ENCODE measurements at regions not wholly inside any gene's neighbourhood (a gene's known extent, or its start where the extent isn't known, plus 50 kb on each side); places are given as distances from the start of the nearest gene placed in this dataset.

DNA sequence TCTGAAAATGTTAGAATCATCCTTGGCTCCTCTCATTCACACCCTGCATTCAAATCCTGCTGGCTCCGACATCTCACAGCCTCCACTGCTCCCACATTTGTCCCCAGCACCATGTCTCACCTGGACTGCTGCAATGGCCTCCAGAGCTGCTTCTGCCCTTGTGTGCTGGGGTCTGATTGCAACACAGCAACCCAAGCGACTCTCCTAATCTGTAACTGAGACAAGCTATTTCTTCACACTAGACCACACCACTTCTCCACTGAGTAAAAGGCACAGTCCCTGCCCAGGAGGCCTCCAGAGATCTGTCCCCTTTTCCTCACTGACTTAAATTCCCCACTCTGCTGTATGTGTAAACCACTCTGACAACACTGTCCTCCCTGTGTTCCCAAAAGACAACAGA is 151.1 kb upstream of the TAS2R1 start:
- TF ChIP-seq EZH2 (IDR thresholded peaks at IDR 0.05; ENCODE audit: borderline replicate concordance, insufficient read depth, low read length, poor library complexity, severe bottlenecking) (no peak), POLR2AphosphoS5 (IDR thresholded peaks at IDR 0.05) (no peak), TAF1 (IDR thresholded peaks at IDR 0.05; ENCODE audit: low read depth) (no peak), RAD21 (conservative IDR thresholded peaks at IDR 0.05) (no peak)
- TF ChIP-seq, protein P1, sequence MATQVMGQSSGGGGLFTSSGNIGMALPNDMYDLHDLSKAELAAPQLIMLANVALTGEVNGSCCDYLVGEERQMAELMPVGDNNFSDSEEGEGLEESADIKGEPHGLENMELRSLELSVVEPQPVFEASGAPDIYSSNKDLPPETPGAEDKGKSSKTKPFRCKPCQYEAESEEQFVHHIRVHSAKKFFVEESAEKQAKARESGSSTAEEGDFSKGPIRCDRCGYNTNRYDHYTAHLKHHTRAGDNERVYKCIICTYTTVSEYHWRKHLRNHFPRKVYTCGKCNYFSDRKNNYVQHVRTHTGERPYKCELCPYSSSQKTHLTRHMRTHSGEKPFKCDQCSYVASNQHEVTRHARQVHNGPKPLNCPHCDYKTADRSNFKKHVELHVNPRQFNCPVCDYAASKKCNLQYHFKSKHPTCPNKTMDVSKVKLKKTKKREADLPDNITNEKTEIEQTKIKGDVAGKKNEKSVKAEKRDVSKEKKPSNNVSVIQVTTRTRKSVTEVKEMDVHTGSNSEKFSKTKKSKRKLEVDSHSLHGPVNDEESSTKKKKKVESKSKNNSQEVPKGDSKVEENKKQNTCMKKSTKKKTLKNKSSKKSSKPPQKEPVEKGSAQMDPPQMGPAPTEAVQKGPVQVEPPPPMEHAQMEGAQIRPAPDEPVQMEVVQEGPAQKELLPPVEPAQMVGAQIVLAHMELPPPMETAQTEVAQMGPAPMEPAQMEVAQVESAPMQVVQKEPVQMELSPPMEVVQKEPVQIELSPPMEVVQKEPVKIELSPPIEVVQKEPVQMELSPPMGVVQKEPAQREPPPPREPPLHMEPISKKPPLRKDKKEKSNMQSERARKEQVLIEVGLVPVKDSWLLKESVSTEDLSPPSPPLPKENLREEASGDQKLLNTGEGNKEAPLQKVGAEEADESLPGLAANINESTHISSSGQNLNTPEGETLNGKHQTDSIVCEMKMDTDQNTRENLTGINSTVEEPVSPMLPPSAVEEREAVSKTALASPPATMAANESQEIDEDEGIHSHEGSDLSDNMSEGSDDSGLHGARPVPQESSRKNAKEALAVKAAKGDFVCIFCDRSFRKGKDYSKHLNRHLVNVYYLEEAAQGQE (IDR thresholded peaks at IDR 0.05; ENCODE audit: borderline replicate concordance): no peak
- TF ChIP-seq, protein P2, sequence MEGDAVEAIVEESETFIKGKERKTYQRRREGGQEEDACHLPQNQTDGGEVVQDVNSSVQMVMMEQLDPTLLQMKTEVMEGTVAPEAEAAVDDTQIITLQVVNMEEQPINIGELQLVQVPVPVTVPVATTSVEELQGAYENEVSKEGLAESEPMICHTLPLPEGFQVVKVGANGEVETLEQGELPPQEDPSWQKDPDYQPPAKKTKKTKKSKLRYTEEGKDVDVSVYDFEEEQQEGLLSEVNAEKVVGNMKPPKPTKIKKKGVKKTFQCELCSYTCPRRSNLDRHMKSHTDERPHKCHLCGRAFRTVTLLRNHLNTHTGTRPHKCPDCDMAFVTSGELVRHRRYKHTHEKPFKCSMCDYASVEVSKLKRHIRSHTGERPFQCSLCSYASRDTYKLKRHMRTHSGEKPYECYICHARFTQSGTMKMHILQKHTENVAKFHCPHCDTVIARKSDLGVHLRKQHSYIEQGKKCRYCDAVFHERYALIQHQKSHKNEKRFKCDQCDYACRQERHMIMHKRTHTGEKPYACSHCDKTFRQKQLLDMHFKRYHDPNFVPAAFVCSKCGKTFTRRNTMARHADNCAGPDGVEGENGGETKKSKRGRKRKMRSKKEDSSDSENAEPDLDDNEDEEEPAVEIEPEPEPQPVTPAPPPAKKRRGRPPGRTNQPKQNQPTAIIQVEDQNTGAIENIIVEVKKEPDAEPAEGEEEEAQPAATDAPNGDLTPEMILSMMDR (IDR thresholded peaks at IDR 0.05; ENCODE audit: poor library complexity, severe bottlenecking): no peak

Measured in neural cell (in vitro differentiated cells).